ENCODE measurements at regions not wholly inside any gene's neighbourhood (a gene's known extent, or its start where the extent isn't known, plus 50 kb on each side); places are given as distances from the start of the nearest gene placed in this dataset.

- TF ChIP-seq CTCF (IDR thresholded peaks at IDR 0.05; ENCODE audit: poor library complexity) (no peak), EZH2 (IDR thresholded peaks at IDR 0.05; ENCODE audit: borderline replicate concordance) (no peak), EZH2phosphoT487 (IDR thresholded peaks at IDR 0.05; ENCODE audit: low read depth, severe bottlenecking, unreplicated experiment) (no peak)
These were observed 452.7 kb downstream of the TSHZ3 start for GRCh38 chr19:30896554-30896953.

All from hepatocyte (in vitro differentiated cells).